ENCODE measurements at regions not wholly inside any gene's neighbourhood (a gene's known extent, or its start where the extent isn't known, plus 50 kb on each side); places are given as distances from the start of the nearest gene placed in this dataset.

DNA sequence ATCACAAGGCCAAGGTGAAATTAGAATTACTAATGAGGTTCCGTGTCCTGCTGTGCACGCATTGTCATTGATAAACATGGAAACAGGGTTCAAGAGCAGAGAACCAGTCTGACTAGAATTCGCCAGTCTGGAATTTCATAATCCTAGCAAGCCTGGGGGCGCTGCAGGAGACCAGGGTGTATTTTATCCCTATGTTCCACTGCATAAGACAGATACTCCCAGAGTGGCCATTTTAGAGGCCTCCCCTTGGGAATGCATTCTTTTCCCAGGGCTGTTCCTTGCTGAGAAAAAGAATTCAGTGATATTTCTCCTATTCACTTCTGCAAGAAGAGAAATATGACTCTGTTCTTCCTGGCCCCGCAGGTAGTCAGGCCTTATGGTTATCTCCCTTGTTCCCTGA, 1387.7 kb downstream of the MAT2B start:
- no peak overlapping the region for H3K4me3 Mint-ChIP-seq

DNA sequence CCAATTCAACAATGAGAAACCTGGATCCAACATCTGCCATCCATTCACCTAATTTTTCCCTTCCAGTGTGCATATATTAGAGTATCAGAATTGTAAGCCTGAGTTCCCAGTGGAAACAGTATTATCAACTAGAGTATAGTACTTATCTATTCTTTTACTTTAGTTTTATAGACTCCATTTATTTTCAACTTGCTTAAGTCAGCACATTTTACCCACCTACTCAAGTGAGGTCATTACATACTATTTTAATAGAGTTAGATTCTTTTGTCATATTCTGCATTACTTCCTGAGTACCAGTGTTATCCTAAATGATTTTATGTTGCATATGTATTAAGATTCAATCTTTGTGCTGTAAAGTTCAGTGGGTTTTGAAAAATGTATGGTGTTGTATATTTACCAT, 1393.3 kb downstream of the MAT2B start:
- Mint-ChIP-seq H3K36me3 (ENCODE audit: low read depth) (no peaks in the 10 kb centered on the region), H3K27me3 (no peaks in the 10 kb centered on the region), H3K4me1 (ENCODE audit: low read depth) (no peaks in the 10 kb centered on the region), H3K4me3 (no peak overlapping the region), H3K27ac (no peak overlapping the region), H3K9me3 (peaks cover 3% of the 10 kb centered on the region)
- intact Hi-C loops (cut with micrococcal nuclease): no loop called here
- ChIA-PET CTCF (no interaction called here), POLR2A (no interaction called here)
- DNase-seq (no peak), ATAC-seq (no peak)
- TF ChIP-seq, protein P1, sequence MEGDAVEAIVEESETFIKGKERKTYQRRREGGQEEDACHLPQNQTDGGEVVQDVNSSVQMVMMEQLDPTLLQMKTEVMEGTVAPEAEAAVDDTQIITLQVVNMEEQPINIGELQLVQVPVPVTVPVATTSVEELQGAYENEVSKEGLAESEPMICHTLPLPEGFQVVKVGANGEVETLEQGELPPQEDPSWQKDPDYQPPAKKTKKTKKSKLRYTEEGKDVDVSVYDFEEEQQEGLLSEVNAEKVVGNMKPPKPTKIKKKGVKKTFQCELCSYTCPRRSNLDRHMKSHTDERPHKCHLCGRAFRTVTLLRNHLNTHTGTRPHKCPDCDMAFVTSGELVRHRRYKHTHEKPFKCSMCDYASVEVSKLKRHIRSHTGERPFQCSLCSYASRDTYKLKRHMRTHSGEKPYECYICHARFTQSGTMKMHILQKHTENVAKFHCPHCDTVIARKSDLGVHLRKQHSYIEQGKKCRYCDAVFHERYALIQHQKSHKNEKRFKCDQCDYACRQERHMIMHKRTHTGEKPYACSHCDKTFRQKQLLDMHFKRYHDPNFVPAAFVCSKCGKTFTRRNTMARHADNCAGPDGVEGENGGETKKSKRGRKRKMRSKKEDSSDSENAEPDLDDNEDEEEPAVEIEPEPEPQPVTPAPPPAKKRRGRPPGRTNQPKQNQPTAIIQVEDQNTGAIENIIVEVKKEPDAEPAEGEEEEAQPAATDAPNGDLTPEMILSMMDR (IDR thresholded peaks at IDR 0.05): no peak

More for the DNA sequence above, 1387.7 kb downstream of the MAT2B start:
- H3K9me3 Mint-ChIP-seq: peaks cover 7% of the 10 kb centered on the region
- ChIA-PET CTCF (no interaction called here), POLR2A (no interaction called here)
- H3K27ac Mint-ChIP-seq: no peak overlapping the region
- H3K4me1 Mint-ChIP-seq (ENCODE audit: low read depth): no peaks in the 10 kb centered on the region
- TF ChIP-seq, protein P1 (IDR thresholded peaks at IDR 0.05): no peak
- DNase-seq: no peak
- ATAC-seq: no peak
- H3K36me3 Mint-ChIP-seq (ENCODE audit: low read depth): no peaks in the 10 kb centered on the region
- H3K27me3 Mint-ChIP-seq: no peaks in the 10 kb centered on the region
- intact Hi-C loops (cut with micrococcal nuclease): no loop called here

DNA sequence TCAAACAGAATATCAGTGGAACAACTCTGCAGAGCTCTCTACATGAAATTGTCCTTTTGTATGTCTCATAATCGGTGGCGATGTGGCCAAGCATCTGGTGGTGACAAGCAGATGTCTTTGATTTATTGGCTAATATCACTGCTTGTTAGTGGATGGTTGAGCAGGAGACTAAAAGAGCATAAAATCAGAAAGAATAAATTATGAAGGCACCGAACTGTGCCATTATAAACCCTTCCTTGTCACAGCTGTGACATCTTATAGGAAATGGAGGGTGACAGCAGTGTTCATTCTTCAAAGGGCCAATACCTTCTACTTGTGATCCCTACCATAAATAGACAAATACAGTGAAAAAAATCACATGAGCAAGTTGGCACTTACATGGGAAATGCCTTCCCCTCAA, 1404.3 kb downstream of the MAT2B start:
- ChIA-PET CTCF (no interaction called here), POLR2A (no interaction called here)
- intact Hi-C loops (cut with micrococcal nuclease): no loop called here
- Mint-ChIP-seq H3K9me3 (peaks cover 4% of the 10 kb centered on the region), H3K36me3 (ENCODE audit: low read depth) (no peaks in the 10 kb centered on the region), H3K27ac (no peak overlapping the region), H3K4me1 (ENCODE audit: low read depth) (no peaks in the 10 kb centered on the region), H3K4me3 (no peak overlapping the region), H3K27me3 (no peaks in the 10 kb centered on the region)
- no peak for DNase-seq
- no peak for ATAC-seq
- TF ChIP-seq, protein P1 (IDR thresholded peaks at IDR 0.05): no peak

DNA sequence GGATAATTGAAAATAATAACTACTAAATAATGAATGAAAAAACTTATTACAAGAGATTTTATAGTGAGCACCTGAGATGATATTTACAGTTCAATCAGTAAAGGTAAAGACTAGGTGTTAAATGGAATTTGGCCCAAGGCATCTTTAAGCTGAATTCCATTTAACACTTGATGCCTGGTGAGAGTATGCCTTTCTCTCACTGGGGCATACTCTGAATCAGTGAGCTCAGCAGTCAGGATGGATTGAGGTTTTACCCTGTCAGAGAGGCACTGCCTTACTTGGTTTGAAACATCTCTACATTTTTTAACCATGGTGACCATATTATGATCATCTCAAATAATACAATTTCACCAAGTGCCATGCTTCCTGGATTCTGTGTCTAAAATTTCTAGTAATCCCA, 1416.3 kb downstream of the MAT2B start:
- ATAC-seq: no peak
- no peaks in the 10 kb centered on the region for H3K4me1 Mint-ChIP-seq (ENCODE audit: low read depth)
- ChIA-PET CTCF (no interaction called here), POLR2A (no interaction called here)
- TF ChIP-seq, protein P1 (IDR thresholded peaks at IDR 0.05): no peak
- peaks cover 24% of the 10 kb centered on the region for H3K9me3 Mint-ChIP-seq
- no peaks in the 10 kb centered on the region for H3K36me3 Mint-ChIP-seq (ENCODE audit: low read depth)
- intact Hi-C loops (cut with micrococcal nuclease): no loop called here
- DNase-seq: no peak
- H3K4me3 Mint-ChIP-seq: no peak overlapping the region
- no peaks in the 10 kb centered on the region for H3K27me3 Mint-ChIP-seq
- no peak overlapping the region for H3K27ac Mint-ChIP-seq

DNA sequence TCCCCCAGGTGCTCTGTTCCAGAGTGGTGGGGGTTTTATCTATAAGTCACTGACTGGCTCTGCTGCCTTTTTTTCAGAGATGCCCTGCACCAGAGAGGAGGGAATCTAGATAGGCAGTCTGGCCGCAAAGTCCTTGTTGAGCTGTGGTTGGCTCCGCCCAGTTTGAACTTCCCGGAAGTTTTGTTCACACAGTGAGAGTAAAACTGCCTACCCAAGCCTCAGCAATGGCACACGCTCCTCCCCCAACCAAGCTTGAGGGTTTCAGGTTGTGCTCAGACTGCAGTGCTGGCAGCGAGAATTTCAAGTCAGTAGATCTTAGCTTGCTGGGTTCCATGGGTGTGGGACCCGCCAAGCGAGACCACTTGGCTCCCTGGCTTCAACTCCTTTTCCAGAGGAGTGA, 1428.6 kb downstream of the MAT2B start:
- ChIA-PET POLR2A (no interaction called here), CTCF (no interaction called here)
- ATAC-seq (no peak), DNase-seq (no peak)
- Mint-ChIP-seq H3K9me3 (peaks cover 14% of the 10 kb centered on the region), H3K27ac (no peak overlapping the region), H3K27me3 (no peaks in the 10 kb centered on the region), H3K4me1 (ENCODE audit: low read depth) (no peaks in the 10 kb centered on the region), H3K36me3 (ENCODE audit: low read depth) (no peaks in the 10 kb centered on the region), H3K4me3 (no peak overlapping the region)
- TF ChIP-seq, protein P1 (IDR thresholded peaks at IDR 0.05): no peak
- intact Hi-C loops (cut with micrococcal nuclease): no loop called here

Measured in activated CD8-positive, alpha-beta T cell treated with anti-CD3 and anti-CD28 coated beads for 36 hours (primary cell).